H1 (cell line): ENCODE measurements at regions not wholly inside any gene's neighbourhood (a gene's known extent, or its start where the extent isn't known, plus 50 kb on each side); places are given as distances from the start of the nearest gene placed in this dataset.

ENCODE experiments used
- CTCF ChIA-PET: fragments of 300-600 bp; sonication (Branson Sonifier 250); formaldehyde crosslinking; loops from one replicate; lab custom pipeline; 2021; ENCODE audit not compliant: partially characterized antibody; lab: Charles Lee
- POLR2A ChIA-PET: fragments of 300-600 bp; sonication (Branson Sonifier 250); formaldehyde crosslinking; loops from one replicate; lab custom pipeline; 2021; ENCODE audit warnings: inconsistent platforms; ENCODE audit not compliant: partially characterized antibody; lab: Charles Lee
- DNase-seq, 2 experiments: peaks; one replicate each; pipeline versions ENCODE4 v3.0.0 to v3.0.0-alpha.2; 2010 to 2022; ENCODE audit warnings: low spot score in 2 of 2, low read depth in 1 of 2, mixed read lengths in 1 of 2
- FAIRE-seq: peaks from 2 replicates; lab custom pipeline; 2011; peaks lifted over from hg19 to GRCh38; lab: Jason Lieb, UNC
- H2AFZ ChIP-seq: 2 replicates; pipeline ENCODE4 v1.8.1; 2012; ENCODE audit warnings: low read length, inconsistent platforms
- H2AK5ac ChIP-seq: 2 replicates; pipeline ENCODE4 v1.6.1; 2013; ENCODE audit warnings: low read depth, low read length
- H2BK120ac ChIP-seq: replicated peaks from 2 replicates; pipeline ENCODE3; 2013; ENCODE audit warnings: low read depth, low read length, inconsistent platforms
- H2BK12ac ChIP-seq: 2 replicates; pipeline ENCODE4 v1.6.1; 2013; ENCODE audit warnings: low read depth, low read length
- H2BK15ac ChIP-seq: 2 replicates; pipeline ENCODE4 v1.6.1; 2013; ENCODE audit warnings: low read length
- H2BK20ac ChIP-seq: 2 replicates; pipeline ENCODE4 v1.6.1; 2013; ENCODE audit warnings: low read length
- H2BK5ac ChIP-seq: 2 replicates; pipeline ENCODE4 v1.6.1; 2013; ENCODE audit warnings: low read depth, low read length
- H3K14ac ChIP-seq: 2 replicates; pipeline ENCODE4 v1.6.1; 2013; ENCODE audit warnings: inconsistent platforms; ENCODE audit not compliant: insufficient read length
- H3K18ac ChIP-seq: 2 replicates; pipeline ENCODE4 v1.6.1; 2013; ENCODE audit warnings: low read length; ENCODE audit errors: extremely low read depth
- H3K23ac ChIP-seq: 2 replicates; pipeline ENCODE4 v1.6.1; 2013; ENCODE audit warnings: inconsistent platforms; ENCODE audit not compliant: insufficient read length
- H3K23me2 ChIP-seq: 2 replicates; pipeline ENCODE4 v1.6.1; 2013; ENCODE audit warnings: low read depth, low read length
- H3K27ac ChIP-seq: 2 replicates; pipeline ENCODE4 v1.6.1; 2011; ENCODE audit warnings: low read depth, low read length, inconsistent platforms
- H3K27me3 ChIP-seq, 4 experiments: replicated peaks in 1 of 4; 1 replicate in 1 of 4; 2 replicates in 3 of 4; pipeline versions ENCODE4 v1.6.1 to v1.8.1; 2011 to 2013; ENCODE audit warnings: low read length in 3 of 4, mild to moderate bottlenecking in 3 of 4, inconsistent platforms in 2 of 4, mixed read lengths in 2 of 4, moderate library complexity in 1 of 4; ENCODE audit not compliant: control insufficient read depth in 3 of 4, insufficient read depth in 3 of 4; ENCODE audit errors: extremely low read depth in 1 of 4
- H3K36me3 ChIP-seq, 4 experiments: 2 replicates each; pipeline versions ENCODE4 v1.6.1 to v1.8.1; 2011 to 2013; ENCODE audit warnings: mild to moderate bottlenecking in 4 of 4, low read length in 3 of 4, moderate library complexity in 2 of 4, control low read depth in 1 of 4, inconsistent platforms in 1 of 4; ENCODE audit not compliant: insufficient read depth in 4 of 4, control insufficient read depth in 2 of 4
- H3K4ac ChIP-seq: replicated peaks from 2 replicates; pipeline ENCODE3; 2013; ENCODE audit warnings: low read length, low read depth, mixed read lengths, inconsistent platforms; ENCODE audit not compliant: insufficient read length
- H3K4me1 ChIP-seq, 4 experiments: replicated peaks in 1 of 4; 1 replicate in 1 of 4; 2 replicates in 3 of 4; pipeline versions ENCODE4 v1.6.1 to v1.8.1; 2011 to 2013; ENCODE audit warnings: low read length in 3 of 4, inconsistent platforms in 2 of 4, mixed read lengths in 1 of 4; ENCODE audit not compliant: insufficient read depth in 4 of 4, control insufficient read depth in 3 of 4
- H3K4me2 ChIP-seq, 2 experiments: 2 replicates each; pipeline versions ENCODE4 v1.6.1 to v1.8.1; 2011 to 2013; ENCODE audit warnings: low read depth in 2 of 2, low read length in 2 of 2, control low read depth in 1 of 2, inconsistent platforms in 1 of 2, mild to moderate bottlenecking in 1 of 2; ENCODE audit not compliant: insufficient read depth in 1 of 2
- H3K4me3 ChIP-seq, 4 experiments: fragments of 200-600, 300-600 bp in 1 of 4; sonication (generic), shearing (Covaris generic), sonication (Bioruptor Twin) in 1 of 4; 2 replicates each; pipeline versions ENCODE4 v1.5.1 to v1.8.1; 2011 to 2016; ENCODE audit warnings: low read length in 4 of 4, low read depth in 3 of 4, control low read depth in 2 of 4, inconsistent platforms in 2 of 4, mild to moderate bottlenecking in 2 of 4, mixed read lengths in 1 of 4, moderate library complexity in 1 of 4; ENCODE audit not compliant: insufficient read depth in 2 of 4; ENCODE audit errors: extremely low read depth in 1 of 4
- H3K56ac ChIP-seq: replicated peaks from 2 replicates; pipeline ENCODE3; 2013; ENCODE audit warnings: low read depth, mild to moderate bottlenecking, mixed read lengths, low read length, inconsistent platforms; ENCODE audit not compliant: insufficient read length
- H3K79me1 ChIP-seq: 2 replicates; pipeline ENCODE4 v1.6.1; 2013; ENCODE audit warnings: low read depth, low read length, control low read depth
- H3K79me2 ChIP-seq, 2 experiments: 2 replicates each; pipeline versions ENCODE4 v1.6.1 to v1.8.1; 2012 to 2013; ENCODE audit warnings: low read length in 2 of 2, mild to moderate bottlenecking in 2 of 2, inconsistent platforms in 1 of 2; ENCODE audit not compliant: insufficient read depth in 2 of 2, control insufficient read depth in 1 of 2
- H3K9ac ChIP-seq, 4 experiments: replicated peaks in 1 of 4; 1 replicate in 1 of 4; 2 replicates in 3 of 4; pipeline versions ENCODE4 v1.6.1 to v1.8.1; 2011 to 2013; ENCODE audit warnings: low read depth in 3 of 4, low read length in 3 of 4, control low read depth in 2 of 4, mild to moderate bottlenecking in 2 of 4, moderate library complexity in 2 of 4, inconsistent platforms in 1 of 4; ENCODE audit errors: extremely low read depth in 1 of 4
- H3K9me3 ChIP-seq, 2 experiments: 2 replicates each; pipeline versions ENCODE4 v1.6.1 to v1.8.1; 2012 to 2013; ENCODE audit warnings: mild to moderate bottlenecking in 2 of 2, moderate library complexity in 2 of 2, control low read depth in 1 of 2, inconsistent platforms in 1 of 2, low read depth in 1 of 2, low read length in 1 of 2, mixed read lengths in 1 of 2; ENCODE audit not compliant: insufficient read depth in 2 of 2
- H4K20me1 ChIP-seq, 2 experiments: replicated peaks in 1 of 2; 2 replicates each; pipeline versions ENCODE3 to v1.8.1; 2011 to 2013; ENCODE audit warnings: inconsistent platforms in 2 of 2, low read length in 2 of 2, mild to moderate bottlenecking in 1 of 2; ENCODE audit not compliant: insufficient read depth in 2 of 2, control insufficient read depth in 1 of 2
- H4K5ac ChIP-seq: 2 replicates; pipeline ENCODE4 v1.6.1; 2013; ENCODE audit warnings: low read length, low read depth, mixed read lengths, inconsistent platforms; ENCODE audit not compliant: insufficient read length
- H4K8ac ChIP-seq: 2 replicates; pipeline ENCODE4 v1.8.0; 2013; ENCODE audit warnings: mild to moderate bottlenecking, moderate library complexity, low read length, inconsistent platforms; ENCODE audit not compliant: insufficient read depth; ENCODE audit errors: extremely low read depth
- H4K91ac ChIP-seq: replicated peaks from 2 replicates; pipeline ENCODE3; 2013; ENCODE audit warnings: low read length, mixed read lengths, inconsistent platforms; ENCODE audit not compliant: insufficient read length
- CEBPB ChIP-seq: IDR thresholded peaks from 2 replicates; pipeline ENCODE4 v1.6.1; 2012; ENCODE audit warnings: low read depth, low read length
- GABPA ChIP-seq: IDR thresholded peaks from 2 replicates; pipeline ENCODE4 v1.6.1; 2011; ENCODE audit warnings: mild to moderate bottlenecking, low read length, moderate library complexity, borderline replicate concordance; ENCODE audit not compliant: insufficient read depth
- NANOG ChIP-seq: IDR thresholded peaks from 2 replicates; pipeline ENCODE4 v1.6.1; 2011; ENCODE audit warnings: low read length, low read depth, mild to moderate bottlenecking, inconsistent platforms; ENCODE audit not compliant: insufficient read depth, poor library complexity, severe bottlenecking
- WGBS, 2 experiments: shearing (Covaris generic) in 1 of 2; methylation state at CpG; one replicate each; pipeline versions ENCODE4 v1.1.6 to v1.1.7; 2013 to 2015; ENCODE audit warnings: low lambda C conversion rate in 2 of 2, mixed read lengths in 2 of 2, inconsistent platforms in 1 of 2, low coverage in 1 of 2, missing lambda C conversion rate in 1 of 2; ENCODE audit not compliant: insufficient replicate concordance in 2 of 2, insufficient coverage in 1 of 2, insufficient read length in 1 of 2; ENCODE audit errors: extremely low coverage in 1 of 2, missing lambda C conversion rate in 1 of 2; 5-methylcytosine and 5-hydroxymethylcytosine counted together

- Histone ChIP-seq H2BK120ac (no peak overlapping the region), H4K91ac (no peak overlapping the region), H3K4me1 (peaks cover 0 to 4% (median under 1%) of the 10 kb centered on the region in 4 experiments; a peak in 1 of 7 replicates), H2AFZ (no peak overlapping the region), H2BK15ac (no peak overlapping the region), H3K36me3 (no peaks in the 10 kb centered on the region), H3K4ac (no peak overlapping the region), H2BK12ac (no peak overlapping the region), H3K79me1 (no peaks in the 10 kb centered on the region), H3K18ac (no peak overlapping the region), H3K23me2 (no peaks in the 10 kb centered on the region), H2BK20ac (no peak overlapping the region), H4K5ac (no peak overlapping the region), H3K9me3 (no peaks in the 10 kb centered on the region), H3K9ac (no peak overlapping the region), H3K4me2 (no peak overlapping the region), H4K8ac (no peak overlapping the region), H4K20me1 (no peaks in the 10 kb centered on the region), H3K27ac (no peak overlapping the region), H3K79me2 (no peaks in the 10 kb centered on the region), H3K56ac (no peak overlapping the region), H3K14ac (no peak overlapping the region), H3K27me3 (no peaks in the 10 kb centered on the region), H3K4me3 (no peak overlapping the region), H2BK5ac (no peak overlapping the region), H2AK5ac (no peak overlapping the region), H3K23ac (no peak overlapping the region)
- ChIA-PET POLR2A (interaction anchor here (0.8 kb wide), 1 partner anchor 23 kb away, joined by 3 read pairs; no protein-coding TSS in a partner anchor), CTCF (interaction anchor here (0.5 kb wide), 1 partner anchor 277 kb away, joined by 3 read pairs; no protein-coding TSS in a partner anchor)
- no peak for FAIRE-seq
- TF ChIP-seq NANOG = no peak
- peak; percentile 79 for TF ChIP-seq CEBPB
- TF ChIP-seq GABPA = no peak
- 93% methylated on average over 3 of the region's 3 CpGs; no CpG with 5 or more reads in 1 of the 2 experiments for WGBS, 2 experiments
- no peak for DNase-seq
These were observed 808.7 kb downstream of the CENPC start for GRCh38 chr4:66736606-66737005.
